Stimulated activated CD4-positive, alpha-beta T cell treated with anti-CD3 and anti-CD28 coated beads, Interleukin-12 subunit alpha, Interleukin-12 subunit beta, amount 100 ng/mL, for 4 hours (primary cell): ENCODE measurements at regions not wholly inside any gene's neighbourhood (a gene's known extent, or its start where the extent isn't known, plus 50 kb on each side); places are given as distances from the start of the nearest gene placed in this dataset.

Experiments
- DNase-seq: peaks from one replicate; pipeline ENCODE4 v3.0.0-alpha.2; 2020

DNA sequence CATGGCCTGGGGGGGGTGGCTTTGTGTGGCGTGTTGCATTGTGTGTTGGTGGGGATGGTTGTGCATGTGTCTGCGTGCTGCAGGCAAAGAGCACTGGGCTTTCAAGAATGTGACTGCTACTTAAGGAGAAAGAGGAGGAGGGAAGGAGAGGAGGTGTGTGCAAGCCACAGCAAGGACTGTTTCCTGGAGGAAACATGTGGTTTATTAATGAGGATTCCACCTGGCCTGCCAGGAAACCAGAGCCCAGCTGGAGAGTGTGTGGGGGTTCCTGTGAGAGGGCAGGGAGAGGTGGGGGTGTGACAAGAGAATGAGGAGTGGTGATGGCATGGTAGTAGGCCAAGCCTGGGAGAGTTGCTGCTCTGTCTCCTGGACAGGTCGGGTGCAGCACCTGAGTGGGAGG, 258.1 kb upstream of the ROPN1 start:
- no peak for DNase-seq

- no peak for DNase-seq
Observed at GRCh38 chr3:124256156-124256555, 264.2 kb upstream of the ROPN1 start.

DNA sequence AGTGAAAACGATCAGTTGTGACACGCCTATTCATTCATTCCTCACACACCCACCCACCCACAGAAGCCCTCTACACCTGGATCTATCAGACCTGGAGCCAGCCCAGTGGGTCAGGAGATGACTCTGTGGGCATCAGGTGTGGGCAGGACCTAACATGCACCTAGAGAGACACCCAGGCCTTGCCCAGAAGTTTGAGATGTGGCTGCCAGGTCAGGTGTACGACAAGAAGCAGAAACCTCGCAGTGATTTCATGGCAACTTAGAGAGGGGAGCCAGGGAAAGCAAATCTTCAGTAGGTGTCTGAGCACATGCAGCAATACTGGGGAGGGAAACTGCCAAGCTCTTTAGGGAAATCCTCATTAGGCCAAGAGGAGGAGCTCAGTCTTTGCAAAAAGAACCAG, 264.7 kb upstream of the ROPN1 start:
- DNase-seq: no peak

DNA sequence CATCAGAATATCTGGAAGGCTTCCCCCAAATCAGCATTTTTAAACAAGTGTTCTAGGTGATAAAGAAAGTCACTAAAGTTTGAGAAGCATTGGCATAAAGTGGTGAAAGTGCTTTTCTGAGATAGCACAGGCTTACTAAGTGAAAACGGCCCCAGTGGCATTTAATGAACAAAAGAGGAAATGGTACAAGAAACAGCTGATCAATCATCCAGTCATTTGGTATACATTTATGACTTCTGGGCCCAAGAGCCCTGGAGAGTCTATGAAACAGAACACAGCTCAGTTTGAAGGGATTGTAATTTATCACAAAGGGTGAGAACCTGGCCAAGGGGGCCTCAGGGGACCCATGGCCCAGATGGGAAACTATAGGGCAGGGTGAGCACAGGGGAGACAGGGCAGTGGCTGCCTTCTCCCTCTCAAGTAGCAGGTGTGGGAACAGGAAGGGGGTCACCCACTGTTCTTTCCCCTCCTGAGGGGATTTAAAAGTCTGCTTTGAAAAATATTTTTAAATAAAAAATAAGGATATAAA, 265.5 kb upstream of the ROPN1 start:
- no peak for DNase-seq

GRCh38 chr3:124258057-124258500, 266.2 kb upstream of the ROPN1 start:
- no peak for DNase-seq

GRCh38 chr3:124260206-124260915, 268.4 kb upstream of the ROPN1 start:
- DNase-seq: no peak

- DNase-seq: no peak
Observed at GRCh38 chr3:124261306-124261705, 269.4 kb upstream of the ROPN1 start.

DNA sequence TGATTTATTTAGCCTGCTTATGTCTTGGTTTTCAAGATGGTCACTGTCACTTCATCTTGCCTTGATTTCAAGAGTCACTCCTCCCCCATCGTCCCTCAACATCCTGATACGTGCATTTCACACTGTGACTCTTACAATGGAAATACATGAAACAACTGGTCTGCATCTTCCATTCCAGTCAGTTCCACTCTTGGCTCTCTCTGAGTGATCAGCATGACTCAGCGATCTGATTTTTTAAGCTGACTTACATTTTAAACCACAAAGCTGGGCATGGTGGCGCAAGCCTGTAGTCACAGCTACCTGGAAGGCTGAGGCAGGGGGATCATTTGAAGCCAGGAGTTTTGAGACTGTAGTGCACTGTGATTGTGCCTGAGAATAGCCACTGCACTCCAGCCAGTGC, 271.2 kb upstream of the ROPN1 start:
- DNase-seq: no peak

- no peak for DNase-seq
Observed at GRCh38 chr3:124264346-124264745, 272.4 kb upstream of the ROPN1 start.

DNA sequence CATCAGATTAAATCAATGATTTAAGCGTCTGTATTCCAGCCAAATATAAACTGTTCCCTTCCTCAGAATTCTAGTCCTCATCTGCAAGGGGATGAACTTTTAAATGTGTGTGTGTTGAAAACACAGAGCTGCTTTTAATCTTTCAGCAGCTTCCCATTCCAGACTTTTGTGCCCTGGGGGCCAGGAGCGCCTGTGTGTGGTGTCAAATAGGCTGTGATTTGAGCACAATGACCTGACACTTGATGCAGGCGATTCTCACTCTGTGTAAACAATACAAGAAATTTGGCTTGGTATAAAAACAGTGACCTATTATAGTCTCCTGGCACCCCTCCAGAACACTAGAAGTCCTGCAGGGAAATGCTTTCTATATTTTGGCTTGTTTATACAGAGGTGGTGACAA, 274.6 kb upstream of the ROPN1 start:
- DNase-seq: no peak

GRCh38 chr3:124267406-124267805, 275.5 kb upstream of the ROPN1 start:
- no peak for DNase-seq

DNA sequence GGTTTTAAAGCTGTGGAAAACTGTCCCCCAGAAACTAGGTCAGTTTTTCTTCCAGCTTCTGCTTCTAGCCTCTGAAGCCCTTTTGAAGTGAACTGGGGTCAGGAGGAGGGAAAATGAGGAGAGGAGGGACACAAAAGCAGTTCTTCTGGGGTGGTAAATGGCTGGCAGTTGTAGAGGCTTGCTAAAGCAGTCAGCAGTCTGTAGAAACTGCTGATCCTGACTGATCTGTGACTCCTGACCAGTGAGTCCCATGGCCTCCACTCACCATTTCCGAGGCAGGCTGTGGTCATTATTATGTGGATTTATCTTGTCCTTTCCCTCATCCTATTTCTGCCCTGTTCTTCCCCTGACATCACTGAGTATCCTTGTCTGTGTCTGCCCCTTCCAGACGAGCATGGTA, 276.4 kb upstream of the ROPN1 start:
- DNase-seq: no peak

GRCh38 chr3:124269619-124270018, 277.7 kb upstream of the ROPN1 start:
- DNase-seq: no peak

- no peak for DNase-seq
Observed at GRCh38 chr3:124272605-124273151, 280.8 kb upstream of the ROPN1 start.

- DNase-seq: no peak
Observed at GRCh38 chr3:124273651-124274050, 281.7 kb upstream of the ROPN1 start.

GRCh38 chr3:124274051-124274450, 282.1 kb upstream of the ROPN1 start:
- DNase-seq: no peak

DNA sequence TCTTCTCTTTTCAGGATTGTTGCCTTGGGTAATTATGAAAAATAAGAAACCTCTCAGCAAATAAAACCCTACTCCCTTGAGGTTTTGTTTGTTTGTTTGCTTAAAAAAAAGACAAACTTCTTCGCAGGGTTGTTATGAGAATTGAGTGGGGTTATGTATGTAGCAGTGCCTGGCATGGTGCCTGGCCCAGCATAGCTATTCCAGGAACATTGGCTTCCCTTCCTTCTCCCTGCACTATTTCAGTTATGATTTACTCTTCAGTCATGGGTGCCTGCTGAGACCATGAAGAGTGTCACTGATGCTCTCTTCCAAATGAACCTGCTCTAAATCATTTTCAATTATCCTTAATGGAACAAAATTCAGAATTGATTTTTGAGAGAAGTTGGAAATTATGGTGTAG, 283.5 kb upstream of the ROPN1 start:
- DNase-seq: no peak

GRCh38 chr3:124276133-124276532, 284.2 kb upstream of the ROPN1 start:
- DNase-seq: no peak

DNA sequence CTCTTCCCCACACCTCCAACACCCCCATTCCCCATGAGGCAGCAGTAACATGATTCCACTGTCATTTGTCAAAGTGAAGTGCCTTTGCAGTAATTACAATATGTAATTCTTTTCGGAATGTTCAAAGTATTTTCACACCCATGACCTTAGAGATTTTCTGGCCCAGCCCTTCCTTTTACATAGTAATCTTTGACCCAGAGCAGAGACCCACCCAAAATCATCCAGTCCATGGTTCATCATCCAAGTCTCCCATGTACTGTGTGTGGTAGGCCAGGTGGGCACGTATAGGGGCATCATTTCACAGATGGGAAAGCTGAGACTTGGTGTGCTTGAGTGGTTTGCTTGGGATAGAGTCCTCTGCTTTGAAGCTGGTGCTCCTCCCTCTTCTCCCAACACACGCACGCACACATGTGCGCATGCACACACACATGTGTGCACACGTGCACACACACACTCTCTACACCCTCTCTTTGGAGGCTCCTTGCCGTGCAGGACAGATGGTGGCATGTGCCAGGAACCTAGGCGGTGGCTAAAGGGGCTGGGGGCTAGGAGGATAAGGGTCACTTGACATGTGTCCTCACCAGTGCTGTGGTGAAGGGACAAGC, 284.7 kb upstream of the ROPN1 start:
- no peak for DNase-seq

GRCh38 chr3:124277144-124277890, 285.4 kb upstream of the ROPN1 start:
- no peak for DNase-seq

GRCh38 chr3:124281453-124282316, 289.8 kb upstream of the ROPN1 start:
- DNase-seq: no peak
